K562 (cell line): ENCODE measurements at regions not wholly inside any gene's neighbourhood (a gene's known extent, or its start where the extent isn't known, plus 50 kb on each side); places are given as distances from the start of the nearest gene placed in this dataset.

Experiments
- ATAC-seq: fragments of 200-7000 bp; cut with Tn5 transposase; 3 replicates; pipeline ENCODE4 v1.9.1; 2020; ENCODE audit warnings: moderate library complexity
- BruUV-seq: library from RNA; stranded (reverse); fragments of 400-500 nt; replicated peaks from 2 replicates; lab custom pipeline; 2021; lab: Mats Ljungman, UMichigan
- CTCF ChIA-PET: fragments of 300-600 bp; formaldehyde crosslinking; extraction: SDS; loops from one replicate; lab custom pipeline; 2021; ENCODE audit warnings: low intra/inter-chr PET ratio; lab: Yijun Ruan, JAX
- POLR2A ChIA-PET: fragments of 300-600, 350-650 bp; sonication (Branson Sonifier 250); formaldehyde crosslinking; extraction: SDS; loops from one replicate; lab custom pipeline; 2021; ENCODE audit warnings: antibody characterized with exemption, inconsistent platforms; lab: Yijun Ruan, JAX
- DNase-seq, 4 experiments: peaks; one replicate each; pipeline versions ENCODE4 v3.0.0 to v3.0.0-alpha.2; 2011 to 2018; ENCODE audit warnings: low spot score in 3 of 4, mixed read lengths in 3 of 4; ENCODE audit errors: extremely low read depth in 1 of 4
- FAIRE-seq: peaks from 2 replicates; lab custom pipeline; 2011; peaks lifted over from hg19 to GRCh38; lab: Jason Lieb, UNC
- H2AFZ ChIP-seq: 2 replicates; pipeline ENCODE4 v1.6.0; 2011; ENCODE audit warnings: low read depth, low read length, control low read depth, inconsistent platforms
- H3K27ac ChIP-seq: fragments of 200-600 bp; 3 replicates; pipeline ENCODE4 v1.8.0; 2011; ENCODE audit warnings: low read depth, mild to moderate bottlenecking, control low read depth, inconsistent platforms, low read length, moderate library complexity, mixed read lengths; ENCODE audit errors: extremely low read depth
- H3K27me3 ChIP-seq, 2 experiments: fragments of 300-600 bp in 1 of 2; 2 replicates in 1 of 2; 3 replicates in 1 of 2; pipeline versions ENCODE4 v1.6.0 to v1.8.0; 2011; ENCODE audit warnings: inconsistent platforms in 2 of 2, low read length in 2 of 2, mild to moderate bottlenecking in 1 of 2, mixed read lengths in 1 of 2, moderate library complexity in 1 of 2; ENCODE audit not compliant: control insufficient read depth in 2 of 2, insufficient read depth in 2 of 2
- H3K36me3 ChIP-seq: fragments of 300-600 bp; 3 replicates; pipeline ENCODE4 v1.8.0; 2011; ENCODE audit warnings: mild to moderate bottlenecking, low read length, inconsistent platforms; ENCODE audit not compliant: control insufficient read depth, insufficient read depth
- H3K4me1 ChIP-seq, 2 experiments: fragments of 200-600 bp in 1 of 2; replicated peaks in 1 of 2; 2 replicates in 1 of 2; 3 replicates in 1 of 2; pipeline versions ENCODE4 v1.5.1 to v1.8.0; 2011; ENCODE audit warnings: inconsistent platforms in 2 of 2, low read length in 2 of 2, mild to moderate bottlenecking in 1 of 2, mixed read lengths in 1 of 2, moderate library complexity in 1 of 2; ENCODE audit not compliant: control insufficient read depth in 2 of 2, insufficient read depth in 2 of 2
- H3K4me2 ChIP-seq: 2 replicates; pipeline ENCODE4 v1.6.1; 2011; ENCODE audit warnings: low read length, control low read depth, inconsistent platforms, mixed read lengths; ENCODE audit not compliant: insufficient read depth
- H3K4me3 ChIP-seq: fragments of 200-600 bp; sonication (generic), shearing (Covaris generic); 2 replicates; pipeline ENCODE4 v1.5.1; 2016; ENCODE audit warnings: control low read depth, inconsistent platforms
- H3K79me2 ChIP-seq: fragments of 200-600 bp; 3 replicates; pipeline ENCODE4 v1.8.0; 2011; ENCODE audit warnings: low read length, inconsistent platforms; ENCODE audit not compliant: control insufficient read depth, insufficient read depth
- H3K9ac ChIP-seq, 2 experiments: 2 replicates each; pipeline versions ENCODE4 v1.6.0 to v1.6.1; 2011; ENCODE audit warnings: low read depth in 2 of 2, low read length in 2 of 2, control low read depth in 1 of 2, inconsistent platforms in 1 of 2, mild to moderate bottlenecking in 1 of 2, mixed read lengths in 1 of 2; ENCODE audit not compliant: insufficient read depth in 1 of 2
- H3K9me1 ChIP-seq: one replicate; pipeline ENCODE4 v1.6.0; 2011; ENCODE audit warnings: inconsistent platforms, mild to moderate bottlenecking, low read length, moderate library complexity; ENCODE audit not compliant: control insufficient read depth, insufficient read depth
- H3K9me3 ChIP-seq: replicated peaks from 2 replicates; pipeline ENCODE4 v1.5.1; 2011; ENCODE audit warnings: low read depth, low read length, inconsistent platforms; ENCODE audit not compliant: control insufficient read depth, insufficient read depth
- H4K20me1 ChIP-seq: replicated peaks from 2 replicates; pipeline ENCODE4 v1.6.1; 2011; ENCODE audit warnings: low read length, inconsistent platforms, mixed read lengths; ENCODE audit not compliant: control insufficient read depth, insufficient read depth
- CREBBP ChIP-seq: IDR thresholded peaks from one replicate; pipeline ENCODE4 v1.6.1; 2012; ENCODE audit warnings: low read depth, mild to moderate bottlenecking, control low read depth, inconsistent platforms, low read length
- DNMT1 ChIP-seq: fragments of 450-650 bp; IDR thresholded peaks from 2 replicates; pipeline ENCODE4 v1.6.1; 2016; ENCODE audit warnings: antibody characterized with exemption, mild to moderate bottlenecking
- EP300 ChIP-seq: IDR thresholded peaks from 2 replicates; pipeline ENCODE4 v1.6.1; 2012; ENCODE audit warnings: low read length, improper control_type of control experiment
- FIP1L1 ChIP-seq: fragments of 200-400 bp; formaldehyde crosslinking; IDR thresholded peaks from 2 replicates; pipeline ENCODE4 v1.6.1; 2018; ENCODE audit warnings: mild to moderate bottlenecking, low read depth, low read length; ENCODE audit not compliant: poor library complexity, severe bottlenecking
- GTF2A2 ChIP-seq: IDR thresholded peaks from 2 replicates; pipeline ENCODE4 v1.6.1; 2016; ENCODE audit warnings: mild to moderate bottlenecking, missing genetic modification characterization, missing compliant biosample characterization
- HNRNPUL1 ChIP-seq: fragments of 200-400 bp; formaldehyde crosslinking; IDR thresholded peaks from 2 replicates; pipeline ENCODE4 v1.6.1; 2017; ENCODE audit warnings: low read length
- ILK ChIP-seq: fragments of 450-650 bp; IDR thresholded peaks from 2 replicates; pipeline ENCODE4 v1.6.1; 2016; ENCODE audit warnings: missing genetic modification characterization, low read depth, mild to moderate bottlenecking, missing compliant biosample characterization, moderate library complexity, borderline replicate concordance
- KLF10 ChIP-seq: fragments of 250-450 bp; sonication (Bioruptor Pico); IDR thresholded peaks from 2 replicates; pipeline ENCODE4 v1.6.1; 2021; ENCODE audit warnings: matching md5 sums
- LEF1 ChIP-seq: fragments of 450-650 bp; IDR thresholded peaks from 2 replicates; pipeline ENCODE4 v1.6.1; 2016; ENCODE audit warnings: mild to moderate bottlenecking
- NR2C1 ChIP-seq, 2 experiments: fragments of 450-650 bp; IDR thresholded peaks; 2 replicates each; pipeline ENCODE4 v1.6.1; 2017; ENCODE audit warnings: mild to moderate bottlenecking in 2 of 2, antibody characterized with exemption in 1 of 2, inconsistent platforms in 1 of 2, missing compliant biosample characterization in 1 of 2, missing genetic modification characterization in 1 of 2
- PRDM10 ChIP-seq: fragments of 450-650 bp; IDR thresholded peaks from 2 replicates; pipeline ENCODE4 v1.6.1; 2018; ENCODE audit not compliant: partially characterized antibody
- RCOR1 ChIP-seq, 2 experiments: IDR thresholded peaks; 2 replicates each; pipeline ENCODE4 v1.6.1; 2012; ENCODE audit warnings: low read depth in 2 of 2, low read length in 2 of 2, borderline replicate concordance in 1 of 2, improper control_type of control experiment in 1 of 2
- SRSF1 ChIP-seq: fragments of 200-400 bp; formaldehyde crosslinking; IDR thresholded peaks from 2 replicates; pipeline ENCODE4 v1.6.1; 2017; ENCODE audit warnings: mild to moderate bottlenecking, low read depth, low read length, moderate library complexity
- TAL1 ChIP-seq: fragments of 450-650 bp; IDR thresholded peaks from 2 replicates; pipeline ENCODE4 v1.6.1; 2016; ENCODE audit warnings: mild to moderate bottlenecking
- USF1 ChIP-seq: sonication (generic); formaldehyde crosslinking; IDR thresholded peaks from 2 replicates; pipeline ENCODE4 v1.9.0; 2022; ENCODE audit warnings: mild to moderate bottlenecking, missing genetic modification reagents
- XRCC5 ChIP-seq: fragments of 200-400 bp; formaldehyde crosslinking; IDR thresholded peaks from 2 replicates; pipeline ENCODE4 v1.6.1; 2017; ENCODE audit warnings: low read depth, mild to moderate bottlenecking, low read length
- ZNF3 ChIP-seq: fragments of 250-450 bp; sonication (Bioruptor Pico); IDR thresholded peaks from 2 replicates; pipeline ENCODE4 v1.5.0; 2021; ENCODE audit warnings: mild to moderate bottlenecking, moderate library complexity
- WGBS: fragments of 100-300 bp; shearing (Covaris generic); methylation state at CpG from one replicate; pipeline ENCODE4 v1.1.6; 2016; ENCODE audit warnings: low coverage, mixed read lengths; ENCODE audit not compliant: insufficient coverage; ENCODE audit errors: missing lambda C conversion rate; 5-methylcytosine and 5-hydroxymethylcytosine counted together
- in situ Hi-C: fragments of 300-500 bp; cut with MboI; formaldehyde crosslinking; loops from 4 replicates; pipeline ENCODE4 v1.15.0; 2018; ENCODE audit warnings: inconsistent platforms, mixed read lengths
- intact Hi-C: fragments of 100-400 bp; cut with micrococcal nuclease; formaldehyde crosslinking; loops from 2 replicates; pipeline ENCODE4 v1.14.2; 2022

- DNase-seq (peak; percentile 66 to 76 (median 76)), FAIRE-seq (peak; percentile 35), ATAC-seq (peak; percentile 39)
- Histone ChIP-seq H3K27me3 (no peaks in the 10 kb centered on the region), H3K36me3 (no peaks in the 10 kb centered on the region), H3K79me2 (peaks cover 43% of the 10 kb centered on the region), H3K4me3 (peak overlapping the region; percentile 80), H3K4me2 (peak overlapping the region; percentile 88), H2AFZ (peak overlapping the region; percentile 92), H3K27ac (peak overlapping the region; percentile 94), H3K9me3 (no peaks in the 10 kb centered on the region), H3K4me1 (peaks cover 18 to 27% of the 10 kb centered on the region in 2 experiments; a peak in 4 of 5 replicates), H4K20me1 (no peaks in the 10 kb centered on the region; the same call in 1 of the 2 replicates), H3K9ac (peak overlapping the region; percentile 89 to 99), H3K9me1 (no peaks in the 10 kb centered on the region)
- TSS peak; percentile 91 for BruUV-seq
- under 1% methylated on average over 24 of the region's 61 CpGs for WGBS
- POLR2A ChIA-PET, result interaction anchor here (0.7 kb wide), 1 partner anchor 80 kb away, joined by 4 read pairs; no protein-coding TSS in a partner anchor
- in situ Hi-C loops (loop anchor here (5.0 to 25.0 kb wide), 4 partner anchors 145 to 1170 kb away; partner anchors contain the start of genes LEPR and LEPROT), intact Hi-C loops (loop anchor here (5.0 to 10.0 kb wide), 3 partner anchors 80 to 1177 kb away; partner anchors contain the start of genes AK4, LEPR and LEPROT)
- CTCF ChIA-PET, result interaction anchor here (0.5 to 0.7 kb wide), 3 partner anchors 142 to 901 kb away, joined by 3 to 4 read pairs (median 3); no protein-coding TSS in a partner anchor
- TF ChIP-seq TAL1, result no peak
- TF ChIP-seq RCOR1 (IDR thresholded peaks at IDR 0.05; ENCODE audit: borderline replicate concordance in 1 of 2, low read depth in 2 of 2, low read length in 2 of 2), result no peak
- TF ChIP-seq ILK (tag), result no peak
- peak; percentile 52; the same call in 1 of the 2 replicates for TF ChIP-seq USF1 (CRISPR knock-in tag)
- no peak for TF ChIP-seq DNMT1
- TF ChIP-seq KLF10 (CRISPR knock-in tag), result no peak
- TF ChIP-seq NR2C1 (IDR thresholded peaks at IDR 0.05), result no peak
- TF ChIP-seq NR2C1 (tag; IDR thresholded peaks at IDR 0.05), result peak; percentile 4; the same call in 1 of the 2 replicates
- no peak for TF ChIP-seq SRSF1
- TF ChIP-seq PRDM10, result peak; percentile 85
- no peak for TF ChIP-seq FIP1L1
- no peak for TF ChIP-seq XRCC5
- TF ChIP-seq HNRNPUL1, result no peak
- no peak for TF ChIP-seq CREBBP
- no peak for TF ChIP-seq ZNF3 (CRISPR knock-in tag)
- TF ChIP-seq LEF1, result peak; percentile 52
- no peak for TF ChIP-seq GTF2A2 (tag)
- TF ChIP-seq EP300, result no peak
These were observed 80.4 kb upstream of the AK4 start for GRCh38 chr1:65067491-65068201.
